ENCODE measurements at regions not wholly inside any gene's neighbourhood (a gene's known extent, or its start where the extent isn't known, plus 50 kb on each side); places are given as distances from the start of the nearest gene placed in this dataset.

DNA sequence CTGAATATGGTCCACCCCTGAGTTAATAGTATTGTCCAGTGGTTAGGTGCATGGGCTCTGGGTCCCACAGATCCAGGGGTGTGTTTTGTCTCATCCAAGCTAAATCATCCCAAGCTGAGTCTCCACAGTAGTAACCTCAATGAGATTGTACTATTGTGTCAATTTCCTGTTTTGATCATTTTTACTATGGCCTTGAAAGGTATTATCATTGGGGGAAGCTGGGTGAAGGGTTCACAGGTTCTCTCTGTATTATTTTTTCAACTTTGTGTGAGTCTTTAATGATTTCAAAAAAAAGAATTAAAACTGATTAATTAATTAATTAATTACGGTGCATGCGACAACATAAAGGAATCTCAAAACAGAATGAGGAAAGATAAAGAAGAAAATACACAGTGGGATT lies 266.1 kb downstream of the MN1 start:
- TF ChIP-seq CTCF (IDR thresholded peaks at IDR 0.05; ENCODE audit: insufficient read depth, low read length, poor library complexity, severe bottlenecking), result no peak
- peaks cover 6% of the 10 kb centered on the region for H3K27me3 ChIP-seq (ENCODE audit: control insufficient read depth, insufficient read depth, low read length)

DNA sequence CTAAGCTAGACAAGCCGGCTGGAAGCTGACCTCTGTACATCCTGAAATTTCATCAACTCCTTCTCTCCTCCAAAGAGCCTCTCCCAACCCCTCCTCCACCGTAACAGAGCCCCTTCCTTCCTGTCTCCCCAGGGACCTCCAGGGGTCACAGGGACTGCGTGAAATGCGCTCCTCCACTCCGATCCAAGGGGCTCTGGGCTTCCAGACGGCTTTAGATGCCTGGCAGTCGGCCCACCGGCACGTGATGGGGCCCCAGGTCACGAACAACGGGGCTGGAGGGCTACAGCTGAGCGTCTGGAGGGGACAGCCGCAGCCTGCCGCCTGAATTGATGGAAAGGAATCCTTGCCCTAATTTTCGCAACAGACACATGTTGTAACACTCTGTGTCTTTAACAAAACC lies 264.1 kb downstream of the MN1 start:
- no peaks in the 10 kb centered on the region for H3K36me3 ChIP-seq (ENCODE audit: control insufficient read depth, insufficient read depth, low read length)
- no peak for DNase-seq (ENCODE audit: low read depth)
- no peak for TF ChIP-seq CTCF (IDR thresholded peaks at IDR 0.05; ENCODE audit: insufficient read depth, low read length, poor library complexity, severe bottlenecking)
- H3K4me3 ChIP-seq (ENCODE audit: low read depth, low read length), result no peak overlapping the region
- H3K27me3 ChIP-seq (ENCODE audit: control insufficient read depth, insufficient read depth, low read length), result peaks cover 20% of the 10 kb centered on the region

More for the DNA sequence above, 266.1 kb downstream of the MN1 start:
- DNase-seq (ENCODE audit: low read depth), result no peak
- H3K4me3 ChIP-seq (ENCODE audit: low read depth, low read length), result no peak overlapping the region
- no peaks in the 10 kb centered on the region for H3K36me3 ChIP-seq (ENCODE audit: control insufficient read depth, insufficient read depth, low read length)

GRCh38 chr22:27538666-27539065 lies 262.9 kb downstream of the MN1 start:
- H3K4me3 ChIP-seq (ENCODE audit: low read depth, low read length), result no peak overlapping the region
- no peak for DNase-seq (ENCODE audit: low read depth)
- peaks cover 24% of the 10 kb centered on the region for H3K27me3 ChIP-seq (ENCODE audit: control insufficient read depth, insufficient read depth, low read length)
- no peaks in the 10 kb centered on the region for H3K36me3 ChIP-seq (ENCODE audit: control insufficient read depth, insufficient read depth, low read length)
- no peak for TF ChIP-seq CTCF (IDR thresholded peaks at IDR 0.05; ENCODE audit: insufficient read depth, low read length, poor library complexity, severe bottlenecking)

GRCh38 chr22:27540247-27540646 lies 261.3 kb downstream of the MN1 start:
- DNase-seq (ENCODE audit: low read depth), result no peak
- TF ChIP-seq CTCF (IDR thresholded peaks at IDR 0.05; ENCODE audit: insufficient read depth, low read length, poor library complexity, severe bottlenecking), result no peak
- H3K27me3 ChIP-seq (ENCODE audit: control insufficient read depth, insufficient read depth, low read length), result peaks cover 28% of the 10 kb centered on the region
- no peaks in the 10 kb centered on the region for H3K36me3 ChIP-seq (ENCODE audit: control insufficient read depth, insufficient read depth, low read length)
- no peak overlapping the region for H3K4me3 ChIP-seq (ENCODE audit: low read depth, low read length)

DNA sequence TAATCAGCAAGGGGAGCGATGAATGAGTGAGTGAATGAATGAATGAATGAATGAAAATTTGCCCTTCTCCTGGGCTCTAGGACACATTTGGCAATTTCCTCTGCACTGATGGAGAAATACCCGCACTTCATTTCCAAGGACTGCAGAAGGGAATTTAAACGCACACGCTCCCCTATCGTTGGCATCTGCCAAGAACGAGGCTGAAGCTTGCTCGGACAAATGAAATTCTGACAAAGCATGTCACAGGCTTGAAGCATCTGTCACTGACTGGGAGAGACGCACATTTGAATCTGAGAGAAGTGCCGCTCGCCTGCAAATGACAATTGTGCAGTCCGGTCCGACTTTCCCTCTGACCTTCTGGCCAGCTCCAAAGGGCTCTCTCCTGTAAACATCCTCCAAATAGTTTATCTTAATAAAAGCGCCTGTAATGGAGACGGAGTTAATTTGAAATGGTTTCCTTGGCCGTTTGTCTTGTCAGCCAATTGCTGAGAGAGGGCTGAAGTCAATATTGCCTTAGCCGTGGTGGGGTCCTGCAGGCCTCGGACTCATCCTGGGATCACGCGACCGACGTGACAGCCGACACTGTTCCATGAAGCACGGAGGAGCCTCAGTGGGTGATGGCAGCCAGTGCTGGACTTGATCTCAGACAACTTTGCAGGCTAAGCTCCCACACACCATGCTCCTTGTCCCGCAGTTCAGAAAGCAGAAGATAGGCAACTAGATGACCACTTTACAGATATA lies 260.7 kb downstream of the MN1 start:
- H3K36me3 ChIP-seq (ENCODE audit: control insufficient read depth, insufficient read depth, low read length), result no peaks in the 10 kb centered on the region
- no peak overlapping the region for H3K4me3 ChIP-seq (ENCODE audit: low read depth, low read length)
- no peak for TF ChIP-seq CTCF (IDR thresholded peaks at IDR 0.05; ENCODE audit: insufficient read depth, low read length, poor library complexity, severe bottlenecking)
- DNase-seq (ENCODE audit: low read depth), result no peak
- peaks cover 33% of the 10 kb centered on the region for H3K27me3 ChIP-seq (ENCODE audit: control insufficient read depth, insufficient read depth, low read length)

- TF ChIP-seq CTCF (IDR thresholded peaks at IDR 0.05; ENCODE audit: insufficient read depth, low read length, poor library complexity, severe bottlenecking), result no peak
- peaks cover 33% of the 10 kb centered on the region for H3K27me3 ChIP-seq (ENCODE audit: control insufficient read depth, insufficient read depth, low read length)
- H3K36me3 ChIP-seq (ENCODE audit: control insufficient read depth, insufficient read depth, low read length), result no peaks in the 10 kb centered on the region
- no peak for DNase-seq (ENCODE audit: low read depth)
- no peak overlapping the region for H3K4me3 ChIP-seq (ENCODE audit: low read depth, low read length)
Observed at GRCh38 chr22:27541836-27542235, 259.7 kb downstream of the MN1 start.

Measured in kidney epithelial cell (primary cell).